SU-DHL-6 (cell line): ENCODE measurements at regions not wholly inside any gene's neighbourhood (a gene's known extent, or its start where the extent isn't known, plus 50 kb on each side); places are given as distances from the start of the nearest gene placed in this dataset.

Experiments
- CTCF ChIP-seq: fragments of 200-600 bp; sonication (generic); IDR thresholded peaks from one replicate; pipeline ENCODE4 v1.5.1; 2017; ENCODE audit warnings: antibody characterized with exemption, mild to moderate bottlenecking, low read length, moderate library complexity; ENCODE audit not compliant: insufficient read depth, poor library complexity, severe bottlenecking
- EZH2phosphoT487 ChIP-seq: fragments of 200-600 bp; sonication (generic), shearing (Covaris generic); conservative IDR thresholded peaks from 2 replicates; pipeline ENCODE4 v1.6.1; 2018; ENCODE audit warnings: mild to moderate bottlenecking, antibody characterized with exemption, low read length, moderate library complexity, mixed read lengths

- TF ChIP-seq CTCF, result no peak
- no peak for TF ChIP-seq EZH2phosphoT487
Observed at GRCh38 chr3:83498361-83499016, 1460.3 kb upstream of the CADM2 start.
